GM12878 (cell line): ENCODE measurements at regions not wholly inside any gene's neighbourhood (a gene's known extent, or its start where the extent isn't known, plus 50 kb on each side); places are given as distances from the start of the nearest gene placed in this dataset.

ENCODE experiments used
- EZH2 ChIP-seq: IDR thresholded peaks from 2 replicates; pipeline ENCODE4 v1.6.1; 2012; ENCODE audit warnings: low read depth, mild to moderate bottlenecking, control low read depth, inconsistent platforms, low read length, borderline replicate concordance; ENCODE audit not compliant: control insufficient read depth
- KDM1A ChIP-seq: fragments of 200-600 bp; sonication (generic); IDR thresholded peaks from 2 replicates; pipeline ENCODE4 v1.6.1; 2016; ENCODE audit warnings: borderline replicate concordance
- MXI1 ChIP-seq: fragments of 150-350 bp; IDR thresholded peaks from 2 replicates; pipeline ENCODE4 v1.6.1; 2011; ENCODE audit warnings: low read depth, mild to moderate bottlenecking, inconsistent platforms, low read length, improper control_type of control experiment
- MYC ChIP-seq: IDR thresholded peaks from 2 replicates; pipeline ENCODE4 v1.6.1; 2011; ENCODE audit warnings: mild to moderate bottlenecking, low read length, moderate library complexity, inconsistent platforms; ENCODE audit not compliant: insufficient read depth, insufficient replicate concordance, insufficient read length, severe bottlenecking
- POLR2A ChIP-seq: IDR thresholded peaks from 2 replicates; pipeline ENCODE4 v1.6.1; 2011; ENCODE audit warnings: low read depth, mild to moderate bottlenecking, low read length
- RAD21 ChIP-seq: IDR thresholded peaks from 2 replicates; pipeline ENCODE4 v1.6.1; 2011; ENCODE audit warnings: mild to moderate bottlenecking, low read depth, low read length, moderate library complexity; ENCODE audit not compliant: insufficient read depth
- SPI1 ChIP-seq: IDR thresholded peaks from 2 replicates; pipeline ENCODE4 v1.6.1; 2011; ENCODE audit warnings: low read depth, mild to moderate bottlenecking, low read length, moderate library complexity, borderline replicate concordance; ENCODE audit not compliant: insufficient read depth
- YBX1 ChIP-seq: fragments of 450-650 bp; IDR thresholded peaks from 2 replicates; pipeline ENCODE4 v1.6.1; 2016; ENCODE audit warnings: antibody characterized with exemption
- TF ChIP-seq, protein P1 (sequence below): IDR thresholded peaks from 2 replicates; pipeline ENCODE4 v1.6.1; 2012; ENCODE audit warnings: low read depth, low read length, improper control_type of control experiment
- TF ChIP-seq, protein P2 (sequence below), 3 experiments: IDR thresholded peaks in 2 of 3; conservative IDR thresholded peaks in 1 of 3; 2 replicates each; pipeline ENCODE4 v1.5.1; 2011; ENCODE audit warnings: low read depth in 3 of 3, low read length in 3 of 3, mild to moderate bottlenecking in 3 of 3, control low read depth in 2 of 3, moderate library complexity in 2 of 3, inconsistent platforms in 1 of 3, mixed read lengths in 1 of 3; ENCODE audit not compliant: control insufficient read depth in 2 of 3, insufficient read depth in 1 of 3; ENCODE audit errors: extremely low read depth in 1 of 3
- TF ChIP-seq, protein P3 (sequence below): IDR thresholded peaks from 2 replicates; pipeline ENCODE4 v1.6.1; 2012; ENCODE audit warnings: low read depth, low read length, improper control_type of control experiment
- TF ChIP-seq, protein P4 (sequence below): IDR thresholded peaks from 2 replicates; pipeline ENCODE4 v1.6.1; 2012; ENCODE audit warnings: mild to moderate bottlenecking, low read depth, low read length

DNA sequence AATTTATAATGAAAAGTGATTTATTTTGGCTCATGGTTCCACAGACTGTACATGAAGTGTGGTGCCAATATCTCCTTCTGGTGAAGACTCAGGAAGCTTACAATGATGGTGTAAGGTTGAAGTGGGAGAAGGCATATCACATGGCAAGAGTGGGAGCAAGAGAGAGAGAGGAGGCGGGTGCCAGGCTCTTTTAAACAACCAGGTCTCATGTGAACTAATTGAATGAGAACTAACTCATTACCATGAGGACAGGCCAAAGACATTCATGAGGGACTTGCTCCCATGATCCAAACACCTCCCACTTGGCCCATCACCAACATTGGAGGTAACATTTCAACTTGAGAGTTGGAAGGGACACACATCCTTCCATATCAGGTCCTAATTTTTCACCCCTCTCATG, 155.2 kb downstream of the SLC38A4 start:
- TF ChIP-seq, protein P1, sequence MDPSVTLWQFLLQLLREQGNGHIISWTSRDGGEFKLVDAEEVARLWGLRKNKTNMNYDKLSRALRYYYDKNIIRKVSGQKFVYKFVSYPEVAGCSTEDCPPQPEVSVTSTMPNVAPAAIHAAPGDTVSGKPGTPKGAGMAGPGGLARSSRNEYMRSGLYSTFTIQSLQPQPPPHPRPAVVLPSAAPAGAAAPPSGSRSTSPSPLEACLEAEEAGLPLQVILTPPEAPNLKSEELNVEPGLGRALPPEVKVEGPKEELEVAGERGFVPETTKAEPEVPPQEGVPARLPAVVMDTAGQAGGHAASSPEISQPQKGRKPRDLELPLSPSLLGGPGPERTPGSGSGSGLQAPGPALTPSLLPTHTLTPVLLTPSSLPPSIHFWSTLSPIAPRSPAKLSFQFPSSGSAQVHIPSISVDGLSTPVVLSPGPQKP = no peak
- TF ChIP-seq, protein P2, sequence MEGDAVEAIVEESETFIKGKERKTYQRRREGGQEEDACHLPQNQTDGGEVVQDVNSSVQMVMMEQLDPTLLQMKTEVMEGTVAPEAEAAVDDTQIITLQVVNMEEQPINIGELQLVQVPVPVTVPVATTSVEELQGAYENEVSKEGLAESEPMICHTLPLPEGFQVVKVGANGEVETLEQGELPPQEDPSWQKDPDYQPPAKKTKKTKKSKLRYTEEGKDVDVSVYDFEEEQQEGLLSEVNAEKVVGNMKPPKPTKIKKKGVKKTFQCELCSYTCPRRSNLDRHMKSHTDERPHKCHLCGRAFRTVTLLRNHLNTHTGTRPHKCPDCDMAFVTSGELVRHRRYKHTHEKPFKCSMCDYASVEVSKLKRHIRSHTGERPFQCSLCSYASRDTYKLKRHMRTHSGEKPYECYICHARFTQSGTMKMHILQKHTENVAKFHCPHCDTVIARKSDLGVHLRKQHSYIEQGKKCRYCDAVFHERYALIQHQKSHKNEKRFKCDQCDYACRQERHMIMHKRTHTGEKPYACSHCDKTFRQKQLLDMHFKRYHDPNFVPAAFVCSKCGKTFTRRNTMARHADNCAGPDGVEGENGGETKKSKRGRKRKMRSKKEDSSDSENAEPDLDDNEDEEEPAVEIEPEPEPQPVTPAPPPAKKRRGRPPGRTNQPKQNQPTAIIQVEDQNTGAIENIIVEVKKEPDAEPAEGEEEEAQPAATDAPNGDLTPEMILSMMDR (IDR thresholded peaks at IDR 0.05 in 2 of 3, conservative IDR thresholded peaks at IDR 0.05 in 1 of 3; ENCODE audit: control insufficient read depth in 2 of 3, extremely low read depth in 1 of 3, insufficient read depth in 1 of 3, low read depth in 3 of 3, low read length in 3 of 3) = no peak
- TF ChIP-seq POLR2A (no peak), EZH2 (no peak), MYC (no peak), KDM1A (no peak), SPI1 (no peak), RAD21 (no peak), YBX1 (no peak), MXI1 (no peak)
- TF ChIP-seq, protein P3, sequence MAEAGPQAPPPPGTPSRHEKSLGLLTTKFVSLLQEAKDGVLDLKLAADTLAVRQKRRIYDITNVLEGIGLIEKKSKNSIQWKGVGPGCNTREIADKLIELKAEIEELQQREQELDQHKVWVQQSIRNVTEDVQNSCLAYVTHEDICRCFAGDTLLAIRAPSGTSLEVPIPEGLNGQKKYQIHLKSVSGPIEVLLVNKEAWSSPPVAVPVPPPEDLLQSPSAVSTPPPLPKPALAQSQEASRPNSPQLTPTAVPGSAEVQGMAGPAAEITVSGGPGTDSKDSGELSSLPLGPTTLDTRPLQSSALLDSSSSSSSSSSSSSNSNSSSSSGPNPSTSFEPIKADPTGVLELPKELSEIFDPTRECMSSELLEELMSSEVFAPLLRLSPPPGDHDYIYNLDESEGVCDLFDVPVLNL = no peak
- TF ChIP-seq, protein P4, sequence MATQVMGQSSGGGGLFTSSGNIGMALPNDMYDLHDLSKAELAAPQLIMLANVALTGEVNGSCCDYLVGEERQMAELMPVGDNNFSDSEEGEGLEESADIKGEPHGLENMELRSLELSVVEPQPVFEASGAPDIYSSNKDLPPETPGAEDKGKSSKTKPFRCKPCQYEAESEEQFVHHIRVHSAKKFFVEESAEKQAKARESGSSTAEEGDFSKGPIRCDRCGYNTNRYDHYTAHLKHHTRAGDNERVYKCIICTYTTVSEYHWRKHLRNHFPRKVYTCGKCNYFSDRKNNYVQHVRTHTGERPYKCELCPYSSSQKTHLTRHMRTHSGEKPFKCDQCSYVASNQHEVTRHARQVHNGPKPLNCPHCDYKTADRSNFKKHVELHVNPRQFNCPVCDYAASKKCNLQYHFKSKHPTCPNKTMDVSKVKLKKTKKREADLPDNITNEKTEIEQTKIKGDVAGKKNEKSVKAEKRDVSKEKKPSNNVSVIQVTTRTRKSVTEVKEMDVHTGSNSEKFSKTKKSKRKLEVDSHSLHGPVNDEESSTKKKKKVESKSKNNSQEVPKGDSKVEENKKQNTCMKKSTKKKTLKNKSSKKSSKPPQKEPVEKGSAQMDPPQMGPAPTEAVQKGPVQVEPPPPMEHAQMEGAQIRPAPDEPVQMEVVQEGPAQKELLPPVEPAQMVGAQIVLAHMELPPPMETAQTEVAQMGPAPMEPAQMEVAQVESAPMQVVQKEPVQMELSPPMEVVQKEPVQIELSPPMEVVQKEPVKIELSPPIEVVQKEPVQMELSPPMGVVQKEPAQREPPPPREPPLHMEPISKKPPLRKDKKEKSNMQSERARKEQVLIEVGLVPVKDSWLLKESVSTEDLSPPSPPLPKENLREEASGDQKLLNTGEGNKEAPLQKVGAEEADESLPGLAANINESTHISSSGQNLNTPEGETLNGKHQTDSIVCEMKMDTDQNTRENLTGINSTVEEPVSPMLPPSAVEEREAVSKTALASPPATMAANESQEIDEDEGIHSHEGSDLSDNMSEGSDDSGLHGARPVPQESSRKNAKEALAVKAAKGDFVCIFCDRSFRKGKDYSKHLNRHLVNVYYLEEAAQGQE = no peak
